OCI-LY3 (cell line): ENCODE measurements at regions not wholly inside any gene's neighbourhood (a gene's known extent, or its start where the extent isn't known, plus 50 kb on each side); places are given as distances from the start of the nearest gene placed in this dataset.

Experiments
- H2AFZ ChIP-seq: fragments of 200-600, 300-600 bp; shearing (Covaris generic); 2 replicates; pipeline ENCODE4 v1.6.0; 2014; ENCODE audit warnings: antibody characterized with exemption, low read depth, low read length
- H3K27ac ChIP-seq: fragments of 200-600, 300-600 bp; sonication (generic); 2 replicates; pipeline ENCODE4 v1.5.1; 2014; ENCODE audit warnings: mild to moderate bottlenecking, low read length, moderate library complexity, mixed read lengths
- H3K27me3 ChIP-seq: fragments of 200-600, 300-600 bp; sonication (generic); 2 replicates; pipeline ENCODE4 v1.6.1; 2014; ENCODE audit warnings: low read depth, low read length, mixed read lengths
- H3K36me3 ChIP-seq: fragments of 200-600, 300-600 bp; sonication (generic); replicated peaks from 2 replicates; pipeline ENCODE3; 2014; ENCODE audit warnings: low read depth, low read length, mixed read lengths
- H3K4me1 ChIP-seq: fragments of 300-600, 200-600 bp; sonication (generic); 2 replicates; pipeline ENCODE4 v1.6.1; 2014; ENCODE audit warnings: low read length, mixed read lengths
- H3K4me2 ChIP-seq: fragments of 200-600, 300-600 bp; sonication (generic); 2 replicates; pipeline ENCODE4 v1.6.1; 2014; ENCODE audit warnings: low read length, mixed read lengths
- H3K4me3 ChIP-seq: fragments of 300-600, 200-600 bp; sonication (generic); 2 replicates; pipeline ENCODE4 v1.5.1; 2014; ENCODE audit warnings: antibody characterized with exemption, mild to moderate bottlenecking, low read length, moderate library complexity
- H3K79me2 ChIP-seq: fragments of 300-600, 200-600 bp; shearing (Covaris generic); 2 replicates; pipeline ENCODE4 v1.6.1; 2014; ENCODE audit warnings: mild to moderate bottlenecking, low read length, mixed read lengths
- H3K9ac ChIP-seq: fragments of 300-600, 200-600 bp; shearing (Covaris generic); 2 replicates; pipeline ENCODE4 v1.6.0; 2014; ENCODE audit warnings: mild to moderate bottlenecking, low read length, moderate library complexity
- H3K9me3 ChIP-seq: fragments of 200-600, 300-600 bp; shearing (Covaris generic); 2 replicates; pipeline ENCODE4 v1.6.1; 2014; ENCODE audit warnings: low read length, mixed read lengths; ENCODE audit not compliant: insufficient read depth
- H4K20me1 ChIP-seq: fragments of 200-600, 300-600 bp; sonication (generic); 2 replicates; pipeline ENCODE4 v1.6.1; 2016; ENCODE audit warnings: low read length, mixed read lengths; ENCODE audit not compliant: insufficient read depth
- CTCF ChIP-seq: fragments of 200-600, 300-600 bp; sonication (generic); IDR thresholded peaks from 2 replicates; pipeline ENCODE4 v1.5.1; 2014; ENCODE audit warnings: antibody characterized with exemption, low read length, low read depth
- EZH2phosphoT487 ChIP-seq: fragments of 200-600 bp; shearing (Covaris generic); IDR thresholded peaks from 2 replicates; pipeline ENCODE4 v1.6.1; 2018; ENCODE audit warnings: antibody characterized with exemption, mixed run types, low read depth

GRCh38 chr4:4789462-4789861, 70.0 kb upstream of the MSX1 start:
- Histone ChIP-seq H4K20me1 (no peaks in the 10 kb centered on the region), H2AFZ (no peak overlapping the region), H3K4me3 (no peak overlapping the region), H3K9me3 (peaks cover 14% of the 10 kb centered on the region; the same call in 1 of the 2 replicates), H3K27ac (no peak overlapping the region), H3K4me1 (no peaks in the 10 kb centered on the region), H3K4me2 (no peak overlapping the region), H3K27me3 (peaks cover 17% of the 10 kb centered on the region; the same call in 1 of the 2 replicates), H3K79me2 (no peaks in the 10 kb centered on the region), H3K9ac (no peak overlapping the region), H3K36me3 (no peaks in the 10 kb centered on the region)
- TF ChIP-seq EZH2phosphoT487 (no peak), CTCF (no peak)

- Histone ChIP-seq H3K27ac (no peak overlapping the region), H3K9me3 (peaks cover 14% of the 10 kb centered on the region; the same call in 1 of the 2 replicates), H4K20me1 (no peaks in the 10 kb centered on the region), H3K9ac (no peak overlapping the region), H3K4me1 (no peaks in the 10 kb centered on the region), H2AFZ (no peak overlapping the region), H3K4me2 (no peak overlapping the region), H3K4me3 (no peak overlapping the region), H3K36me3 (no peaks in the 10 kb centered on the region), H3K27me3 (peaks cover 18% of the 10 kb centered on the region; the same call in 1 of the 2 replicates), H3K79me2 (no peaks in the 10 kb centered on the region)
- TF ChIP-seq CTCF, result no peak
- no peak for TF ChIP-seq EZH2phosphoT487
These were observed 70.9 kb upstream of the MSX1 start for GRCh38 chr4:4788573-4788972.

GRCh38 chr4:4787421-4787820, 72.0 kb upstream of the MSX1 start:
- Histone ChIP-seq H3K9ac (no peak overlapping the region), H3K27ac (no peak overlapping the region), H3K4me3 (no peak overlapping the region), H2AFZ (no peak overlapping the region), H3K4me2 (no peak overlapping the region), H3K36me3 (no peaks in the 10 kb centered on the region), H4K20me1 (no peaks in the 10 kb centered on the region; the same call in 1 of the 2 replicates), H3K9me3 (peaks cover 14% of the 10 kb centered on the region; the same call in 1 of the 2 replicates), H3K4me1 (peaks cover 4% of the 10 kb centered on the region), H3K27me3 (peaks cover 25% of the 10 kb centered on the region; the same call in 1 of the 2 replicates), H3K79me2 (no peaks in the 10 kb centered on the region)
- no peak for TF ChIP-seq CTCF
- no peak for TF ChIP-seq EZH2phosphoT487

- H3K9ac ChIP-seq, result no peak overlapping the region
- H3K36me3 ChIP-seq, result no peaks in the 10 kb centered on the region
- no peaks in the 10 kb centered on the region for H3K79me2 ChIP-seq
- H3K4me3 ChIP-seq, result no peak overlapping the region
- no peak overlapping the region for H3K4me2 ChIP-seq
- H2AFZ ChIP-seq, result no peak overlapping the region
- H3K27ac ChIP-seq, result no peak overlapping the region
- TF ChIP-seq CTCF, result no peak
- no peak for TF ChIP-seq EZH2phosphoT487
- peaks cover 17% of the 10 kb centered on the region for H4K20me1 ChIP-seq
- H3K27me3 ChIP-seq, result peaks cover 54% of the 10 kb centered on the region
- peaks cover 15% of the 10 kb centered on the region for H3K4me1 ChIP-seq
- peaks cover 11% of the 10 kb centered on the region; the same call in 1 of the 2 replicates for H3K9me3 ChIP-seq
These were observed 75.1 kb upstream of the MSX1 start for GRCh38 chr4:4784379-4784778.
